DMS153 treated with DMSO at 0.1 percent for 48 hours (cell line): ENCODE measurements at regions not wholly inside any gene's neighbourhood (a gene's known extent, or its start where the extent isn't known, plus 50 kb on each side); places are given as distances from the start of the nearest gene placed in this dataset.

Experiments
- DNase-seq: peaks from one replicate; lab custom pipeline; 2025; ENCODE audit not compliant: unreplicated experiment; lab: John Stamatoyannopoulos, UW

DNA sequence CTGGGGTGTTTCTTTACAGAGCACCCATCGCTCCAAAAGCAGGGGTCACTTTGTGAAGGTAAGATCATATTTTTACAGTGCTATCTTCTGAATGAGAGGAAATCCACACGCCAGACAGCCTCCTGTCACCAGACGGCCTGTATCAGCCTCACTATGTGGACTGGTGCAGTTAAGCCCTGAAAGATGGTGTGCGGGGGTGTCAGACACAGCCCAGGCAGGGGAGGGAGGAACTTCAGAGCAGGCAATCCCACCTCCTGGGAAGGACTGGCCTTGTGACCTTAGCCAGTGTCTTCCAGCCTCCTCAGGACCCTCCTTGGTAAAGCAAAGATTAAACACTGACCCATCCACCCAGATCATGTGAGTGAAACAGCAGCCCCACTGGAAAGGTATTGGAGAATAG, 249.4 kb upstream of the CTAGE1 start:
- no peak for DNase-seq

- no peak for DNase-seq
These were observed 250.1 kb upstream of the CTAGE1 start for GRCh38 chr18:22667616-22668422.

DNA sequence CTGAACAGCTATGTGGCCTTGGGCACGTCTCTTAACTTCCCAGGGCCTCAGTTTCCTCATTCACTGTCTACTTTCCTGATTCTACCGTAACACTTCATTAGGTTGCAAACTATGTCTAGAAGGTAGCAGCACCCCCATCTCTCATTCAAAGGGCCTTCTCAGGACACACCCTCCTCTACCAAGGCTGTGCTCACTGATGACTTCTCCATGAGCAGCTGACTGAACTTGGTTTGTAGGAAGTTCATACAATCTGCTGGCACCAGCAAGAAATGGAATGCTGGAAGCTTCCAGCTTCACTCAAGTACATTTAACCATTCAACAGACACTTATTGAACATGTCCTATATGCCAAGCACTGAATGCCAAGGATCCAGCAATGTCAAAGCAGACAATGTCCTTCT, 250.8 kb upstream of the CTAGE1 start:
- no peak for DNase-seq

DNA sequence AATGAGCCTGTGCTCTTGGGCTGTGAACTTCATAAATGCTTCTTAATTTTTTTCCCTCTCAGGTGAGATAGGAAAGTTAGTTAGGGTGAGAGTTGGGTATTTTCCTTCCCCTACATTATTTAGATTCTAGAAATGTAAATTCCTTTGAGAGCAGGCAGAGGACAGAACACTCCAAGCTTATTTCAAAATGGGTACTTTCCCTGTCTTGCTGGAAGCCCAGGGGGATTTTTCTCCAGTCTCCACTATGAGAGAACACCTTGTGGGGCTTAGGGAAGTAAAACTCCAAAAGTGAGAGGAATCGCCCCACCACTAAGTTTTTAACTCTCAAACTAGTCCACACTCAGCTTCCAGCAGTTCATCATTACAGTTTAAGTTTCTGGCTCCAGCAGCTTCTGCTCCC, 253.2 kb upstream of the CTAGE1 start:
- no peak for DNase-seq

DNA sequence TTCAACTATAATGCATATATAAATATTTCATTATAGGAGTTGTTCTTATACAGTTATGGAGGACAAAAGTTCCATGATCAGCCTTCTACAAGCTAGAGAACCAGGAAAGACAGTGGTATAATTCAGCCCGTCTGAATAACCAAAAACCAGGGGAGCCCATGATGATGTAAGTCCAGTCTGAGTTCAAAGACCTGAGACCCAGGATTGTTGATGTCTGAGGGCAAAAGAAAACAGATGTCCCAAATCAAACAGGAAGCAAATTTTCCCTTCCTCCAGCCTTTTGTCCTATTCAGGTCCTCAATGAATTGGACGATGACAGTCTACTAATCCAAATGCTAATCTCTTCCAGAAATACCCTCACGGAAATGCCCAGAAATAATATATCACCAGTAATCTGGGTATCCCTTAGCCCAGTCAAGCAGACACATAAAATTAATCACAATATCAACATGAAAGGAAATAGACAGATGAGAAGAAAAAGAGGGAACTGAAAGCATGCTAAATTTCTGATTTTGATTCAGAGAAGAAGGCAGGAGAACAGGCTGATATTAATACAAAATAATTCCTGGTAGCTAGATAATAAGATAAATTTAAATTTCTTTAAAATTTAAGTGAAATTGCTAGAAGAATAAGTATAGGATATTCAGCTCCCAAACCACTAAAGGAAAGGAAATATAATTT, 255.6 kb upstream of the CTAGE1 start:
- no peak for DNase-seq

DNA sequence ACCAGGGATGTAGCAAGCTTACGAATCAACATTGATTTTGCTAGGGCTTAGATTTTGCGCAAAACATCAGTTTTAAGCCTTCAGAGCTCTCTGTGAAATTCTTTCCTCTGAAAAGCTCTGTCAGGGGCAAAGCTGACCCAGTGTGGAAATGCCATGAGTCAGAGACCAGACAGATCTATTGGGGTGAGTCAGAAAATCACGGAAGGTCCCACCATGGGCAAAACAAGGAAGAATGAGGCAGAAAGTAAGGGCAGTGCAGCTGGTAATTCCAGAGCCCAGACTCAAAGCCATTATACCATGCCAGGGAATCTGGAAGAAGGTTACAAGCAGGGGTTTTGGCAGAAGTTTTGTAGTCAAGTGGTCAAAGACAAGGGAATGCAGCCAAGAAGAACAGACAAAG, 256.6 kb upstream of the CTAGE1 start:
- no peak for DNase-seq

DNA sequence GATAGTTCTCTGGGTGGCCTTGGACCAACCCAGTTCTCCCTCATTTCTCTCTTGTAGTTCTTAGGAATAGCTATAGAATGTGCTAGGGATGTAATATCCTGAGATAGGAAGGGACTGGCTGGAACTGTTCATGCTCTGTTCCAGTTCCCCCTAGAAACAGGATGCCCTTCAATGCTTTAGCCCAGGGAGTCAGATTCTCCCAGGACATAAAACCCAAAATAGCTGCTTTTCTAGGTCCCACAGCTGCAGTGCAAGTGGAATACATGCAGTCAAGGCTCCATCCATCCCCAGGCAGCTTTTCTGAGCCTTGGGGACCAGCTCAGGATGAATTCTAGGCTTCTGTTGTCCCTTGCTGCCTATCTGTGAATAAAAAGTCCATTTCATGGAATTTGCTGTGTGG, 257.3 kb upstream of the CTAGE1 start:
- no peak for DNase-seq

GRCh38 chr18:22676423-22676822, 256.7 kb upstream of the RBBP8 start:
- no peak for DNase-seq

- DNase-seq = no peak
These were observed 254.6 kb upstream of the RBBP8 start for GRCh38 chr18:22678486-22678885.

GRCh38 chr18:22680944-22681343, 252.2 kb upstream of the RBBP8 start:
- no peak for DNase-seq

GRCh38 chr18:22681908-22682307, 251.2 kb upstream of the RBBP8 start:
- DNase-seq = no peak

- DNase-seq = no peak
These were observed 250.4 kb upstream of the RBBP8 start for GRCh38 chr18:22682720-22683119.

GRCh38 chr18:22683196-22683676, 249.9 kb upstream of the RBBP8 start:
- DNase-seq = peak; percentile 95

DNA sequence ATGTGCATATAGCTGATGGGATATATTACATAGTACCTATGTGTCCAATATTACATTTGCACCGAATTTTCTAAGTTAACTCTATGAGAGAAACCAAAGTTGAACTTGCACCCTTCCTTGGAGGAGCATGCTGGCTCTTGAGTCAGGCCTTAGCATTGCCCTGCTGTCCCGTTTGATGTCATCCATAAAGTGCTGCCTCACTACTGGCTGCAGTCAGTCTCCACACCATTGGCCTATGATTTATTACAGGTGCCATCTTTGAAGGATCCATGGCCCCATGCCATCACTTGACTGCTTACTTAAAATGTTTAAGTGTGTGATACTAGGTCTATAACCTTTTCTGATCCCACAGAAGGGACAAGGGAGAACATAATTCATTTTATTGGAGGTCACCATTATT, 249.3 kb upstream of the RBBP8 start:
- no peak for DNase-seq

GRCh38 chr18:22684268-22684667, 248.9 kb upstream of the RBBP8 start:
- no peak for DNase-seq

DNA sequence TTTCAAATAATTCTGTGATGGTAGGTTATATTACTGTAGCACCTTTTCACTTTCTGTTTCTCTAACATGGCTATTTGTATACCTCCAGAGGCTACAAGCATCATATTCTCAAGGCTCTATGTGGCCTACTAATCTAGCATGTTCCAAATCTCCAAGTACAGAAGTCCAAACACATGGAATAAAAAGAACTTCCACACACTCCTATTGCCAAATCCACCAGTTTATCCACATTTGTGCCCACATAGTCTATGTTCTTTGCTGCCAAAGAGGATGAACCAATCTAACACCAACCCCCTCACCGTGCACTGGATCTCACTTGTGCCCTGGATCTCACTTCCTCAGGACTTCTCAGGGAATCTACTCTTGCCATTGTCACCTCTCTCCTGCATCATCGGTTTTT, 247.3 kb upstream of the RBBP8 start:
- DNase-seq = no peak

DNA sequence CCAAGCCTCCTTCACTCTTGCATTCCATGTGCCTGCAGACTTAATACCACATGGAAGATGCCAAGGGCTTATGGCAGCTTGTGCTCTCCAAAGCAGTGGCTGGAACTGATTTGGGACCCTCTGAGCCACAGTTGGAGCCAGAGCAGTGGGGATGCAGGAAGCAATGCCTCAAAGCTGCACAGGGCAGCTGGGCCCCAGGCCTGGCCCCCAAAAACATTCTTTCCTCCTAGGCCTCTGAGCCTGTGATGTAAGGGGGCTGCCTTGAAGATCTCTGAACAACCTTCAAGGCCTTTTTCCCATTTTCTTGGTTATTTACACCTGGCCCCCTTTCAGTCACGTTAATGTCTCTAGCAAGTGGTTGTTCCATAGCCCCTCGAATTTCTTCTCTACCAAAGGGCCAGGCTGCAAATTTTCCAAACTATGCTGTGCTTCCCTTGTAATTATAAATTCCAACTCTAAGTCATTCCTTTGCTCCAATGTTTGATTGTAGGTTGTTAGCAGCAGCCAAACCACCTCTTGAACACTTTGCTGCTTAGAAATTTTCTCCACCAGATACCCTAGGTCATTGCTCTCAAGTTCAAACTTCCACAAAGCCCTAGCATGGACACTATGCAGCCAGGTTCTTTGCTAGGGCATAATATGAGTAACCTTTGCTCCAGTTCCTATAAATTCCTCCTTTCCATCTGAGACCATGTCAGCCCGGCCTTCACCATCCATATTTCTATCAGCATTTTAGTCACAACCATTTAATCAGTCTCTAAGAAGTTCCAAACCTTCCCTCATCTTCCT, 245.0 kb upstream of the RBBP8 start:
- DNase-seq = no peak

GRCh38 chr18:22688877-22689496, 244.1 kb upstream of the RBBP8 start:
- no peak for DNase-seq

GRCh38 chr18:22689712-22690111, 243.4 kb upstream of the RBBP8 start:
- DNase-seq = no peak

- DNase-seq = no peak
These were observed 242.6 kb upstream of the RBBP8 start for GRCh38 chr18:22690556-22690955.
